LNCAP (cell line): ENCODE measurements at regions not wholly inside any gene's neighbourhood (a gene's known extent, or its start where the extent isn't known, plus 50 kb on each side); places are given as distances from the start of the nearest gene placed in this dataset.

Experiments
- CTCF ChIP-seq: fragments of 450-650 bp; IDR thresholded peaks from 2 replicates; pipeline ENCODE4 v1.5.1; 2017; ENCODE audit warnings: mild to moderate bottlenecking

- no peak for TF ChIP-seq CTCF
These were observed 344.3 kb downstream of the BCOR start for GRCh38 chrX:39753293-39753996.

GRCh38 chrX:39755143-39756032 lies 342.4 kb downstream of the BCOR start:
- no peak for TF ChIP-seq CTCF

GRCh38 chrX:39756086-39756883 lies 341.5 kb downstream of the BCOR start:
- TF ChIP-seq CTCF = no peak

GRCh38 chrX:39757971-39758370 lies 339.8 kb downstream of the BCOR start:
- no peak for TF ChIP-seq CTCF

GRCh38 chrX:39758791-39759525 lies 338.8 kb downstream of the BCOR start:
- TF ChIP-seq CTCF = no peak

- TF ChIP-seq CTCF = no peak
These were observed 338.1 kb downstream of the BCOR start for GRCh38 chrX:39759526-39760224.
